WERI-Rb-1 (cell line): ENCODE measurements at regions not wholly inside any gene's neighbourhood (a gene's known extent, or its start where the extent isn't known, plus 50 kb on each side); places are given as distances from the start of the nearest gene placed in this dataset.
"Not testable (repeated sequence)": the region's sequence is repeated elsewhere in the genome, so short reads cannot be mapped to it uniquely, and the experiment has no call there.

Experiments used
- DNase-seq: peaks from one replicate; pipeline ENCODE4 v3.0.0-alpha.2; 2020
- H3K27ac ChIP-seq: fragments of 250-450 bp; sonication (Bioruptor Pico); 2 replicates; pipeline ENCODE4 v1.5.1; 2020; ENCODE audit warnings: mild to moderate bottlenecking, moderate library complexity
- H3K27me3 ChIP-seq: fragments of 250-450 bp; sonication (Bioruptor Pico); 2 replicates; pipeline ENCODE4 v1.5.1; 2021; ENCODE audit warnings: mild to moderate bottlenecking, low read depth, moderate library complexity; ENCODE audit not compliant: insufficient read depth, severe bottlenecking
- H3K36me3 ChIP-seq: fragments of 250-450 bp; sonication (Bioruptor Pico); 2 replicates; pipeline ENCODE4 v1.5.1; 2020; ENCODE audit warnings: mild to moderate bottlenecking, moderate library complexity
- H3K4me3 ChIP-seq: 2 replicates; pipeline ENCODE4 v1.5.1; 2011; ENCODE audit warnings: low read depth, mild to moderate bottlenecking, control low read depth, low read length
- H3K9me3 ChIP-seq: fragments of 250-450 bp; sonication (Bioruptor Pico); 2 replicates; pipeline ENCODE4 v1.5.1; 2021; ENCODE audit warnings: mild to moderate bottlenecking, moderate library complexity; ENCODE audit not compliant: severe bottlenecking
- CTCF ChIP-seq: IDR thresholded peaks from 2 replicates; pipeline ENCODE4 v1.5.1; 2011; ENCODE audit warnings: low read depth, mild to moderate bottlenecking, control low read depth, inconsistent platforms, low read length

DNA sequence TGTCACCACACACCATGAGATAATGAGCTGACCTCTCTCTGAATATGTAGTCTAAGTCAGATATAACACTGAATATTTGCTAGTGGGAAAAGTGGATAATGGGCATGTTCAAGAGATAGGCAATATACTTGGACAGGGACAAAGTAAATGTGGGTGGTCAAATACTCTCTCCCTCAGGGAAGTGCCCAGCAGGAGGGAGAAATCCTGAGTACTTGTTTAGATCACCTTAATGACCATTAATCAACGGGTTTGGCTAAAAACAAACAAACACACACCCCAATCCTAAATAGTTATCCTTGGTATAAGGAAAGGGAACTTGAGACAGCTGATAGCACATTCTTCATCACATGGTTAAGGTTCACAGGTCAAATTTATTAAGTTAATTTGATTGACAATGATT, 933.5 kb downstream of the C4orf33 start:
- Histone ChIP-seq H3K36me3 (no peaks in the 10 kb centered on the region), H3K27ac (no peak overlapping the region), H3K9me3 (no peaks in the 10 kb centered on the region), H3K4me3 (no peak overlapping the region), H3K27me3 (no peaks in the 10 kb centered on the region)
- no peak for TF ChIP-seq CTCF
- DNase-seq = no peak

DNA sequence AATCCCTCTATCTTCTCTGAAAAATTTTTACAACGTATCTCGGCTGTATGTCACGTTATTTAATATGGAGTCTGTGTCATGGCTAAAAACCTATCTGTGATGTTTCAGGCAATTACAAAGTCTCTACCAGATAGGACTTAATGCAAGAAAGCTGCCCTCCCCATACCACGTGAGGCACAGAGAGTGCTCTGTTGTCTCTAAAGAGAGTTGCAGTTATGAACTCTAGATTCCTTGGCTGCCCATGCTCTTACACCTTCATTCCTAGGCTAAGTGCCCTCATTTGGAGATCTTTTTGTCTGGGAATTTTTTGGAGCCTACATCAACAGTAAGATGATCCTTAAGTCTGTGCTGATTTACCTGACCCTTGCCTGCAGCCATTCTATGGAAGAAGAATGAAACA, 935.9 kb downstream of the C4orf33 start:
- no peak overlapping the region for H3K27ac ChIP-seq
- H3K27me3 ChIP-seq = no peaks in the 10 kb centered on the region
- DNase-seq = no peak
- no peak overlapping the region for H3K4me3 ChIP-seq
- no peak for TF ChIP-seq CTCF
- H3K9me3 ChIP-seq = no peaks in the 10 kb centered on the region
- no peaks in the 10 kb centered on the region for H3K36me3 ChIP-seq

GRCh38 chr4:130033657-130034056, 937.7 kb downstream of the C4orf33 start:
- DNase-seq, H3K4me3 ChIP-seq, H3K9me3 ChIP-seq, H3K36me3 ChIP-seq, H3K27ac ChIP-seq, H3K27me3 ChIP-seq: not testable (repeated sequence)

DNA sequence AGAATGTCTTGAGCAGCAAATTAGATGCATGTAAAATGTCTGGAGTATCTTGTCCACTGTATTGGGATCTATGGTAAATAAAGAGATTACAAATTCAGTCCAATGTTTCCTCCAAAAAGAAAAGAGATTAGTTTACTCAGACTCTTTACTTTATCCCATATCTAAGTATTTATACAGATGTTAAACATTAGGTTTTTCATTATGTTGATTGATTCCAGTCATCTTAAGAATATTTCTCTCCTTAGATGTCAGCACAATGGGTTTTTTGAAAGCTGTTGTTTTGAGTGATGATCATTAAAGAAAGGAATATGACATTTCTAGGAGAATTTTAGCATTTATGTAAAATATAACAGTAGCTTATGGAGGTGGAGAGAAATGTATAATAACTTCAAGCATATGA, 938.9 kb downstream of the C4orf33 start:
- Histone ChIP-seq H3K36me3 (no peaks in the 10 kb centered on the region), H3K27ac (no peak overlapping the region), H3K4me3 (no peak overlapping the region), H3K27me3 (no peaks in the 10 kb centered on the region), H3K9me3 (no peaks in the 10 kb centered on the region)
- TF ChIP-seq CTCF = no peak
- DNase-seq = no peak

GRCh38 chr4:130035391-130035790, 939.4 kb downstream of the C4orf33 start:
- Histone ChIP-seq H3K9me3 (no peaks in the 10 kb centered on the region), H3K27ac (no peak overlapping the region), H3K4me3 (no peak overlapping the region), H3K36me3 (no peaks in the 10 kb centered on the region), H3K27me3 (no peaks in the 10 kb centered on the region)
- DNase-seq = no peak
- no peak for TF ChIP-seq CTCF

DNA sequence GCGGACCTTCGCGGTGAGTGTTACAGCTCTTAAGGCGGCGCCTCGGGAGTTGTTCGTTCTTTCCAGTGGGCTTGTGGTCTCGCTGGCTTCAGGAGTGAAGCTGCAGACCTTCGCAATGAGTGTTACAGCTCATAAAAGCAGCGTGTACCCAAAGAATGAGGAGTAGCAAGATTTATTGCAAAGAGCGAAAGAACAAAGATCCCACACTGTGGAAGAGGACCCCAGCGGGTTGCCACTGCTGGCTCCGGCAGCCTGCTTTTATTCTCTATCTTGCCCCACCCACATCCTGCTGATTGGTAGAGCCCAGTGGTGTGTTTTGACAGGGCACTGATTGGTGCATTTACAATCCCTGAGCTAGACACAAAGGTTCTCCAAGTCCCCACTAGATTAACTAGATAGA, 941.9 kb downstream of the C4orf33 start:
- H3K4me3 ChIP-seq, DNase-seq, H3K27ac ChIP-seq, H3K9me3 ChIP-seq, H3K27me3 ChIP-seq, H3K36me3 ChIP-seq: not testable (repeated sequence)

GRCh38 chr4:130038540-130038939, 942.6 kb downstream of the C4orf33 start:
- H3K36me3 ChIP-seq, H3K4me3 ChIP-seq, DNase-seq, H3K9me3 ChIP-seq, H3K27me3 ChIP-seq, H3K27ac ChIP-seq: not testable (repeated sequence)
